ENCODE measurements at regions not wholly inside any gene's neighbourhood (a gene's known extent, or its start where the extent isn't known, plus 50 kb on each side); places are given as distances from the start of the nearest gene placed in this dataset.
A peak's percentile ranks its signal among the peaks of the same experiment; 100 is the strongest.

- TF ChIP-seq POLR2AphosphoS5 (IDR thresholded peaks at IDR 0.05; ENCODE audit: low read depth, low read length): no peak
- no peak for TF ChIP-seq FOXP2 (optimal IDR thresholded peaks at IDR 0.05; ENCODE audit: borderline replicate concordance, extremely low read depth, extremely low read length, insufficient read depth)
- TF ChIP-seq REST (IDR thresholded peaks at IDR 0.05; ENCODE audit: insufficient read depth in 1 of 2, low read depth in 2 of 2, low read length in 2 of 2): no peak
- no peak for TF ChIP-seq SIN3A (IDR thresholded peaks at IDR 0.05; ENCODE audit: borderline replicate concordance, insufficient read depth, low read length)
- no peak for TF ChIP-seq TAF1 (IDR thresholded peaks at IDR 0.05; ENCODE audit: borderline replicate concordance, insufficient read depth, low read length)
Measured at GRCh38 chr11:104529906-104530305, 366.0 kb upstream of the PDGFD start.

- no peak for TF ChIP-seq POLR2AphosphoS5 (IDR thresholded peaks at IDR 0.05; ENCODE audit: low read depth, low read length)
- TF ChIP-seq REST (IDR thresholded peaks at IDR 0.05; ENCODE audit: insufficient read depth in 1 of 2, low read depth in 2 of 2, low read length in 2 of 2): peak in 1 of 2 experiments; percentile 24; a peak in 1 of 4 replicates
- no peak for TF ChIP-seq TAF1 (IDR thresholded peaks at IDR 0.05; ENCODE audit: borderline replicate concordance, insufficient read depth, low read length)
Measured at GRCh38 chr11:104529213-104529612, 365.3 kb upstream of the PDGFD start.

- TF ChIP-seq FOXP2 (optimal IDR thresholded peaks at IDR 0.05; ENCODE audit: borderline replicate concordance, extremely low read depth, extremely low read length, insufficient read depth): no peak
- TF ChIP-seq REST (IDR thresholded peaks at IDR 0.05; ENCODE audit: insufficient read depth in 1 of 2, low read depth in 2 of 2, low read length in 2 of 2): no peak
- TF ChIP-seq SIN3A (IDR thresholded peaks at IDR 0.05; ENCODE audit: borderline replicate concordance, insufficient read depth, low read length): no peak
- TF ChIP-seq POLR2AphosphoS5 (IDR thresholded peaks at IDR 0.05; ENCODE audit: low read depth, low read length): no peak
- TF ChIP-seq TAF1 (IDR thresholded peaks at IDR 0.05; ENCODE audit: borderline replicate concordance, insufficient read depth, low read length): no peak
Measured at GRCh38 chr11:104526006-104526405, 362.1 kb upstream of the PDGFD start.

- no peak for TF ChIP-seq SIN3A (IDR thresholded peaks at IDR 0.05; ENCODE audit: borderline replicate concordance, insufficient read depth, low read length)
- TF ChIP-seq TAF1 (IDR thresholded peaks at IDR 0.05; ENCODE audit: borderline replicate concordance, insufficient read depth, low read length): no peak
- no peak for TF ChIP-seq FOXP2 (optimal IDR thresholded peaks at IDR 0.05; ENCODE audit: borderline replicate concordance, extremely low read depth, extremely low read length, insufficient read depth)
- no peak for TF ChIP-seq POLR2AphosphoS5 (IDR thresholded peaks at IDR 0.05; ENCODE audit: low read depth, low read length)
- no peak for TF ChIP-seq REST (IDR thresholded peaks at IDR 0.05; ENCODE audit: insufficient read depth in 1 of 2, low read depth in 2 of 2, low read length in 2 of 2)
Measured at GRCh38 chr11:104525416-104525815, 361.5 kb upstream of the PDGFD start.

- TF ChIP-seq SIN3A (IDR thresholded peaks at IDR 0.05; ENCODE audit: borderline replicate concordance, insufficient read depth, low read length): no peak
- TF ChIP-seq POLR2AphosphoS5 (IDR thresholded peaks at IDR 0.05; ENCODE audit: low read depth, low read length): no peak
- TF ChIP-seq FOXP2 (optimal IDR thresholded peaks at IDR 0.05; ENCODE audit: borderline replicate concordance, extremely low read depth, extremely low read length, insufficient read depth): no peak
- TF ChIP-seq REST (IDR thresholded peaks at IDR 0.05; ENCODE audit: insufficient read depth in 1 of 2, low read depth in 2 of 2, low read length in 2 of 2): no peak
- TF ChIP-seq TAF1 (IDR thresholded peaks at IDR 0.05; ENCODE audit: borderline replicate concordance, insufficient read depth, low read length): no peak
Measured at GRCh38 chr11:104524254-104524653, 360.3 kb upstream of the PDGFD start.
